Esophagus mucosa (tissue), 1 donor: ENCODE measurements at regions not wholly inside any gene's neighbourhood (a gene's known extent, or its start where the extent isn't known, plus 50 kb on each side); places are given as distances from the start of the nearest gene placed in this dataset.
"Not testable (repeated sequence)": the region's sequence is repeated elsewhere in the genome, so short reads cannot be mapped to it uniquely, and the experiment has no call there.

Experiments used
- ATAC-seq: fragments of 200-7000 bp; cut with Tn5 transposase; one replicate; pipeline ENCODE4 v1.9.1; 2020
- donor health status: DM: yes; HTN: yes; CAD: no.

GRCh38 chr17:22507823-22508222, 815.5 kb downstream of the KCNJ18 start:
- ATAC-seq, result no peak

GRCh38 chr17:22510504-22510903, 818.2 kb downstream of the KCNJ18 start:
- no peak for ATAC-seq

- ATAC-seq, result no peak
Measured at GRCh38 chr17:22511431-22511830, 819.1 kb downstream of the KCNJ18 start.

DNA sequence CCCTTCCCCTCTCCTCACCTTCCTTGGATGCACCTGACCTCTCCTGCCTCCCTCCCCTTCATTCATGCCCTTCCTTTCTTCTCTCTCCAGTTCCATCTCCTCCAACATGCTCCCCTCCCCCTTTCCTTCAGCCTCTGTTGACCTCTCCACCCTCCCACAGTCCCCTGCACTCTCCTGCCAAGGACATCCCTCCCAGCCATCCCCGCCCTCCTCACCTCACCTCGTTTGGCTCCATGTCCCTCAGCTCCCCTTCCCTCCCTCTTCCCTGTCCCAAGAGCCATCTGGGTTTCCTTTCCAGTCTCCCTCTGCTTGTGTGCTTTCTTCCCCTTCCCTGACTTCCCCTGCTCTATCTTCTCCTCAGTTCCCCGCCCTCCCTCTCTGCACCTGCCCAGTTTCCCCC, 819.7 kb downstream of the KCNJ18 start:
- no peak for ATAC-seq

- ATAC-seq, result no peak
Measured at GRCh38 chr17:22512506-22512905, 820.2 kb downstream of the KCNJ18 start.

GRCh38 chr17:22512997-22513538, 820.7 kb downstream of the KCNJ18 start:
- ATAC-seq, result no peak

GRCh38 chr17:22514315-22514714, 822.0 kb downstream of the KCNJ18 start:
- ATAC-seq, result no peak

- ATAC-seq, result no peak
Measured at GRCh38 chr17:22514767-22515320, 822.5 kb downstream of the KCNJ18 start.

DNA sequence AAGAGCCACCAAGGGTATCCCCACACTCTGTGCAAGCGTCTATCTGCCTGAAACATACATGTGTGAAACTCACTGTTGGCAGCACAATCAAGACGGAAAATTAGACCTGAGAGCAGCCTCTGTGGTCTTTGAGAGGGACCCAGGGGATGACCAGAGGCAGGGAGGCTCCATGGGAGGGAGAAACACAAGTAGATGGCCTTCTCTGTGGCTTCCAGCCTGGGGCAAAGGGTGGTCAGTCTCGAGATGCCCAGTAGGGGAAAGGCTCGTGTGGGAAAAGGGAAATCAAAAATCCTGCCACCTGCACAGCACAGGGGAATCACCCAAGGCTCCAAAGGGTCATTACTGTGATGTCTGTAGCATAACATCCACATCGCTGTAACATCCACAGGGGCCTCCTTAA, 823.3 kb downstream of the KCNJ18 start:
- ATAC-seq, result no peak

DNA sequence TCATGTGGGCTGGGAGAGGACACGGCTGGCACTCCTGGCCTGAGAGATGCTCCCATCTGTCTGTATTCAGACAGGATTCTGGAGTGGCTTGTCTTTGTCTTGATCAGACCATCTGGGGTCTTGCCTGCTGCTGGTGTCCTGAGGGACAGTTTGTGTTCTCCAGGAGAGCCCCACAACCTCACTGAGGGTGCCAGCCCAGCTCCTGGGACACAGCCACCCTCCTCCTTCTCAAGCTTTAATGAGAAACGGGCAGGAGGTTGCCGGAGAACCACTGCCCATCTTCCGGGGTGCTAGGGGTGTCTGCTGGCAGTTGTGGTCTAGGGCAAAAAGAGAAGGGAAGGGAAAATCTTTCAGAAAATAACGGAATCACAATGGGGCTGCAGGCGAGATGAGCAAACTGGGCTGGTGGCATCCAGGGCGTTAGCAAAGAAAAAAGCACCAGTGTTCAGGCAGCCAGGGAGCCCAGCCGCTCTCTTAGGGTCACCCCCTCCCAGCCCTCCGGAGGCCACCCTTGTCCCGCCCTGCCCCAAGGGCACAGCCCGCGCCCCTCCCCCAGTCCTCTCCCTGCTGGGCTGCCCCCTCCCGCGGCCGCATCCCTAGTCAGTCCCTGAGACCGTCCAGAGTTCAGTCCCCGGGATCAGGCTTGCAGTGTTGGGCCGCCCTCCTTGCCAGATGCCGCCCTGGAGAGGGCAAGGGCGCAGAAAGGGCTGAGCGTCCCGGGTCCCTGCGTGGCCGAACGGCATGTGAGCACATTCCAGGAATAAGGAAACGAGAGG, 824.7 kb downstream of the KCNJ18 start:
- no peak for ATAC-seq

GRCh38 chr17:22517716-22518115, 825.4 kb downstream of the KCNJ18 start:
- no peak for ATAC-seq

DNA sequence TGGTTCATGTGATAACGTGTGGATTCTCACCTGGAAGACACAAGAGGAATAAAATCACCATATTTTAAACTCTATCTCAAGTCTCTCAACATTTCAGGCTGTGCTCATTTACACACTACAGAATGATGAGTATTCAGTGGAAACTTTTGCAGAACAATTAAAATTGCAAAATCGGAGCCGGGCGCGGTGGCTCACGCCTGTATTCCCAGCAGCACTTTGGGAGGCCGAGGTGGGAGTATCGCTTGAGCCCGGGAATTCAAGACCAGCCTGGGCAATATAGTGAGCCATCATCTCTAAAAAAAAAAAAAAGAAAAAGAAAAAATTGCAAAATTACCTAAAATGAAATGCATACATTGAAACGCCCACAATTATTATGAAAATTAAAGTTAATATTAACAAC, 825.9 kb downstream of the KCNJ18 start:
- no peak for ATAC-seq

- ATAC-seq, result not testable (repeated sequence)
Measured at GRCh38 chr17:22548873-22549272, 856.5 kb downstream of the KCNJ18 start.

GRCh38 chr17:22551695-22552415, 859.5 kb downstream of the KCNJ18 start:
- not testable (repeated sequence) for ATAC-seq

- no peak for ATAC-seq
Measured at GRCh38 chr17:22569459-22570143, 877.3 kb downstream of the KCNJ18 start.

DNA sequence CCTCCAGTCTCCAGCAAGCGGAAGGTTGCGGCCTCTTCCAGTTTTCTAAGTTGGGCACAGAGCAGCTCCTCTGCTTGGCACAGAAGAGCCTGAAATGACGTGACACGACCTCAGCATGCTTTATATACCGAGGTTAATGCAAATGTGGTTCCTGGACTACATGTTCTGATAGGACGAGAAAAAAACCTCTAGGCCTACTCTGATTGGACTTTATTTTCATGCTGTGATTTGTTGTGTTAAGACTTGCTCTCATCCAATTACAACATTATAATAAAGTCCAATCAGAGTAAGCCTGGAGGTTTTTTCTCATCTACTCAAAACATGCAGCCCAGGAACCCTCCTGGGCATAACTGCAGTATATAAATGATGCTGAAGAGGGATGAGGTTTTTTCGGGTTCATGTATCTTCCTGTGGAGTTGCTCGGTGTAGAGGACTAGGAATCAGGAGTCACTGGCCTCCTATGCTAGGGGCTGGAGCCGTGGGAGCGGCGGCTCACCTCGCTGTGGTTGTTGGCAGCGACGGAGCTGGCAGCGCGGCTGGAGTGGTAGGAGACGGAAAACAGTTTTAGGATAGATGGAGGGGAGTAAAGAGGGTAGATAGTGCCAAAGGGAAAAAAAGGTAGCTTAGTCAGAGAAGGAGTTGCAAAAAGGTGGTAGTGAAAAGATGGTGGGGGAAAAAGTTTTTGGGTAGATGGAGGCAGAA, 878.0 kb downstream of the KCNJ18 start:
- no peak for ATAC-seq

DNA sequence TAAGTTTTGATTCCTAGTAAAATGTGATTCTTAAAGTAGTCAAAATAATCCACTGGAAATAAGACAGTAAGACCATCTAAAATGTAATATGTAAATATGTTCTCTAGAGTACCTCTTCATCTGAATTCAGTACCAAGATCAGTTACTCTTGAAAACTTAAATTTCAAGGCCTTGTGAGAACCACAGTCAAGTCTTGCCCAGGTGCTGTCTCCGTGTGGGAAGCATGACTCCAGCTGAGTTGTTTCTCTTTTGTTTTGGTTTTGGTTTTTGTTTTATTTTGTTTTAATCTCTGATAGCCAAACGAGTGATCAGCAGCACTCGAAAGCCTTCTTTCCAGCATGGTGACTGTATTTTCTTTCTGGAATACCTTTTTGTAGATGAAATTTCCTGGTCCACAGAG, 907.0 kb downstream of the KCNJ18 start:
- no peak for ATAC-seq

- no peak for ATAC-seq
Measured at GRCh38 chr17:22600644-22601298, 908.4 kb downstream of the KCNJ18 start.
